IMR-90 (cell line): ENCODE measurements at regions not wholly inside any gene's neighbourhood (a gene's known extent, or its start where the extent isn't known, plus 50 kb on each side); places are given as distances from the start of the nearest gene placed in this dataset.

Experiments used
- CHD1 ChIP-seq: IDR thresholded peaks from 2 replicates; pipeline ENCODE4 v1.6.1; 2012; ENCODE audit warnings: low read depth, low read length, improper control_type of control experiment
- CTCF ChIP-seq: conservative IDR thresholded peaks from 2 replicates; pipeline ENCODE4 v1.5.1; 2012; ENCODE audit warnings: mild to moderate bottlenecking, low read depth, low read length, improper control_type of control experiment

GRCh38 chr4:33262824-33263223 lies 2542.7 kb downstream of the PCDH7 start:
- TF ChIP-seq CHD1 (no peak), CTCF (no peak)
